ENCODE measurements at regions not wholly inside any gene's neighbourhood (a gene's known extent, or its start where the extent isn't known, plus 50 kb on each side); places are given as distances from the start of the nearest gene placed in this dataset.
"Not testable (repeated sequence)": the region's sequence is repeated elsewhere in the genome, so short reads cannot be mapped to it uniquely, and the experiment has no call there.

DNA sequence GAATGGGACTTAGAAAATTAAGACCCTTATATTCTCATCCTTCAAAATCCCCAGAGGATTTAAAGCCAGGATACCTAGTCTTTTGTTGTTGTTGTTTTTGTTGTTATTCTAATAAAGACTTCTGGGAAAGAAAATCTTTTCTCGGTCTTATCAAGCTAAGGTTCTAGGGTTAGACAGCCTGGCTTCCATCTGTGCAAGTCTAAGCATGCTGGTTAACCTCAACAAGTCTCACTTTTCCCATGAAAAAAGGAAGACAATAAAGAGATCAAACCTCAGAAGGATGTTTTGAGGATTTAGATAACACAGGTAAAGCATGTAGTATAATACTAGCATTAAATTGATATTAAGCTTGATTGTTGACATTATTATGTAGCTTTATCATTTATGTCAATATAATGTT is 486.4 kb upstream of the SOX9 start:
- POLR2A ChIA-PET: interaction anchor here (0.6 kb wide), 1 partner anchor 139 kb away, joined by 4 read pairs; no protein-coding TSS in a partner anchor
- no peaks in the 10 kb centered on the region for H3K27me3 Mint-ChIP-seq
- H3K9me3 ChIP-seq (ENCODE audit: low read length): no peaks in the 10 kb centered on the region
- H3K9me3 Mint-ChIP-seq: peaks cover 0 to 19% (median 11%) of the 10 kb centered on the region in 5 donors
- H3K4me3 Mint-ChIP-seq: no peak overlapping the region
- CTCF ChIA-PET: no interaction called here
- H3K36me3 ChIP-seq (ENCODE audit: insufficient read depth, low read length): no peaks in the 10 kb centered on the region
- no peaks in the 10 kb centered on the region for H3K36me3 Mint-ChIP-seq
- no peaks in the 10 kb centered on the region for H3K27me3 ChIP-seq (ENCODE audit: insufficient read depth, low read length, poor library complexity, severe bottlenecking)
- no peak for DNase-seq
- H3K27ac Mint-ChIP-seq: no peak overlapping the region
- H3K27ac ChIP-seq (ENCODE audit: low read depth, low read length): no peak overlapping the region
- H3K4me3 ChIP-seq (ENCODE audit: low read length): no peak overlapping the region
- H3K4me1 Mint-ChIP-seq: no peaks in the 10 kb centered on the region
- no peaks in the 10 kb centered on the region for H3K4me1 ChIP-seq (ENCODE audit: insufficient read depth, low read length)

DNA sequence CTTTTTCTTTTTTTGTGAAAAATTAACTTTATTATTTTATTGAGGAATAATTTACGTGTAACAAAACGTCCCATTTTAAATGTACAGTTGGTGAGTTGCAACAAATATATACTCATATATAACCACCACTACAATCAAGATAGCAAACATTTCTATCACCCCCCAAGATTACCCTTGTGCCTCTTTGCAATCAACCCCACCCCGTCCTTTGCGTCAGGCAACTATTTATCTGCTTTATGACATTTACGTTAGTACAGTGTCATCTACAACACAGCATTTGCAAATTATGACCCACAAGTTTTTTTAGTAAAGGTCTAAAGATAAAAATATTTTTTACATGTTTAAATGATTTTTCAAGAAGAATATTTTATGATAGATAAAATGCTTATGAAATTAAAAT is 485.6 kb upstream of the SOX9 start:
- Mint-ChIP-seq H3K36me3 (no peaks in the 10 kb centered on the region), H3K27me3 (no peaks in the 10 kb centered on the region), H3K9me3 (peaks cover under 1 to 19% (median 11%) of the 10 kb centered on the region in 5 donors), H3K4me1 (no peaks in the 10 kb centered on the region), H3K27ac (no peak overlapping the region), H3K4me3 (no peak overlapping the region)
- H3K4me3 ChIP-seq (ENCODE audit: low read length): no peak overlapping the region
- H3K27me3 ChIP-seq (ENCODE audit: insufficient read depth, low read length, poor library complexity, severe bottlenecking): no peaks in the 10 kb centered on the region
- H3K36me3 ChIP-seq (ENCODE audit: insufficient read depth, low read length): no peaks in the 10 kb centered on the region
- H3K27ac ChIP-seq (ENCODE audit: low read depth, low read length): no peak overlapping the region
- no peak for DNase-seq
- H3K9me3 ChIP-seq (ENCODE audit: low read length): no peaks in the 10 kb centered on the region
- ChIA-PET POLR2A (no interaction called here), CTCF (no interaction called here)
- no peaks in the 10 kb centered on the region for H3K4me1 ChIP-seq (ENCODE audit: insufficient read depth, low read length)

DNA sequence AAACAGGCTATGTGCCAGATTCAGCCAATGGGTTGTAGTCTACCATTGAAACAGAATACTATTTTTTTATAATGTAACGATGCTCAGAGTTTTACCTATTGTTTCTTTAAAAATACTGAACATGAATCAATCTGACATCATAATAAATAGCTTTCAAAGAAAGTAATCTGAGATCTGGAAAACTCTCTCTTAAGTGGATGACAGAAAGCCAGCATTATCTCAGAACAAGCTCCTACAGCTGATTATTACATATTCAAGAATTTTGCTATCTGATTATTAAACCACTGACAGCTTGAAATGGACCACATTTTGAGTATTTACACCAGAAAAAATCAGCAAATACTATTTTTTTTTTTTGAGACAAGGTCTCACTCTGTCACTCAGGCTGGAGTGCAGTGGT is 484.2 kb upstream of the SOX9 start:
- Mint-ChIP-seq H3K36me3 (no peaks in the 10 kb centered on the region), H3K27me3 (no peaks in the 10 kb centered on the region), H3K27ac (no peak overlapping the region), H3K4me3 (no peak overlapping the region), H3K4me1 (no peaks in the 10 kb centered on the region), H3K9me3 (peaks cover 9 to 24% (median 11%) of the 10 kb centered on the region in 5 donors)
- no peak overlapping the region for H3K27ac ChIP-seq (ENCODE audit: low read depth, low read length)
- ChIA-PET CTCF (no interaction called here), POLR2A (no interaction called here)
- H3K9me3 ChIP-seq (ENCODE audit: low read length): no peaks in the 10 kb centered on the region
- H3K27me3 ChIP-seq (ENCODE audit: insufficient read depth, low read length, poor library complexity, severe bottlenecking): no peaks in the 10 kb centered on the region
- H3K4me3 ChIP-seq (ENCODE audit: low read length): no peak overlapping the region
- DNase-seq: no peak
- H3K4me1 ChIP-seq (ENCODE audit: insufficient read depth, low read length): no peaks in the 10 kb centered on the region
- H3K36me3 ChIP-seq (ENCODE audit: insufficient read depth, low read length): no peaks in the 10 kb centered on the region

DNA sequence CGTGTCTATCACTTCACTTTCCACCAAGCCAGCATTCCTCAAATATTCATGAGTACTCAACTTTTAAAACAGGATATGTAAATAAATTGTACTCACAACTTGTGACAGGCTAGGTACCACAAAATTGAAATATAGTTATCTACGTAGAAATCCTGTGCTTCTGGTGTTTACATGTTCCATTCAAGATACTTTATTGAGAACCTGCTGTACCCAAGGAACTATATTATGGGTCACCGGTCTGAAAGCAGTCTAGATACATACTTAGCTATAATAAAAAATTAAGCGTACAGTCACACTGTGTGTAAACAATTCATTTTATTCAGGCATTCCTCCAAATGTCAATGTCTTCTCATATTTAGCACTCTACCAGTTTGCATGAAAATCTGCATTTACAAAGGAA is 482.2 kb upstream of the SOX9 start:
- Mint-ChIP-seq H3K4me3 (no peak overlapping the region), H3K4me1 (no peaks in the 10 kb centered on the region), H3K27ac (no peak overlapping the region), H3K9me3 (peaks cover 3 to 30% (median 11%) of the 10 kb centered on the region in 5 donors), H3K36me3 (no peaks in the 10 kb centered on the region), H3K27me3 (no peaks in the 10 kb centered on the region)
- ChIA-PET CTCF (no interaction called here), POLR2A (no interaction called here)
- no peaks in the 10 kb centered on the region for H3K9me3 ChIP-seq (ENCODE audit: low read length)
- no peak overlapping the region for H3K27ac ChIP-seq (ENCODE audit: low read depth, low read length)
- H3K4me1 ChIP-seq (ENCODE audit: insufficient read depth, low read length): no peaks in the 10 kb centered on the region
- no peak for DNase-seq
- H3K4me3 ChIP-seq (ENCODE audit: low read length): no peak overlapping the region
- H3K36me3 ChIP-seq (ENCODE audit: insufficient read depth, low read length): no peaks in the 10 kb centered on the region
- no peaks in the 10 kb centered on the region for H3K27me3 ChIP-seq (ENCODE audit: insufficient read depth, low read length, poor library complexity, severe bottlenecking)

- DNase-seq: no peak
- ChIA-PET POLR2A (no interaction called here), CTCF (no interaction called here)
- no peaks in the 10 kb centered on the region for H3K27me3 ChIP-seq (ENCODE audit: insufficient read depth, low read length, poor library complexity, severe bottlenecking)
- no peaks in the 10 kb centered on the region for H3K36me3 ChIP-seq (ENCODE audit: insufficient read depth, low read length)
- no peaks in the 10 kb centered on the region for H3K9me3 ChIP-seq (ENCODE audit: low read length)
- H3K27ac Mint-ChIP-seq: no peak overlapping the region
- H3K36me3 Mint-ChIP-seq: no peaks in the 10 kb centered on the region
- H3K4me3 ChIP-seq (ENCODE audit: low read length): no peak overlapping the region
- peaks cover 5 to 36% (median 11%) of the 10 kb centered on the region in 5 donors for H3K9me3 Mint-ChIP-seq
- no peaks in the 10 kb centered on the region for H3K27me3 Mint-ChIP-seq
- no peaks in the 10 kb centered on the region for H3K4me1 Mint-ChIP-seq
- H3K27ac ChIP-seq (ENCODE audit: low read depth, low read length): no peak overlapping the region
- H3K4me3 Mint-ChIP-seq: no peak overlapping the region
- no peaks in the 10 kb centered on the region for H3K4me1 ChIP-seq (ENCODE audit: insufficient read depth, low read length)
Measured at GRCh38 chr17:71639865-71640264, 481.0 kb upstream of the SOX9 start.

DNA sequence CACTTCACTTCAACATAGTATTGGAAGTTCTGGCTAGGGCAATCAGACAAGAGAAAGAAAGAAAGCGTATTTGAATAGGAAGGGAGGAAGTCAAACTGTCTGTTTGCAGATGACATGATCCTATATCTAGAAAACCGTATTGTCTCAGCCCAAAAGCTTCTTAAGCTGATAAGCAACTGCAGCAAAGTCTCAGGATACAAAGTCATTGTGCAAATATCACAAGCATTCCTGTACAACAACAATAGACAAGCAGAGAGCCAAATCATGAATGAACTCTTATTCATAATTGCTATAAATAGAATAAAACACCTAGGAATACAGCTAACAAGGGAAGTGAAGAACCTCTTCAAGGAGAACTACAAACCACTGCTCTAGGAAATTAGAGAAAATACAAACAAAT is 473.9 kb upstream of the SOX9 start:
- H3K9me3 ChIP-seq (ENCODE audit: low read length); H3K27ac ChIP-seq (ENCODE audit: low read depth, low read length); H3K27ac Mint-ChIP-seq; CTCF ChIA-PET; H3K27me3 ChIP-seq (ENCODE audit: insufficient read depth, low read length, poor library complexity, severe bottlenecking); H3K4me1 Mint-ChIP-seq; H3K4me1 ChIP-seq (ENCODE audit: insufficient read depth, low read length); H3K36me3 Mint-ChIP-seq; H3K36me3 ChIP-seq (ENCODE audit: insufficient read depth, low read length); DNase-seq; H3K27me3 Mint-ChIP-seq; H3K4me3 Mint-ChIP-seq; POLR2A ChIA-PET; H3K4me3 ChIP-seq (ENCODE audit: low read length): not testable (repeated sequence)
- peaks cover 7 to 30% (median 12%) of the 10 kb centered on the region in 5 donors for H3K9me3 Mint-ChIP-seq

DNA sequence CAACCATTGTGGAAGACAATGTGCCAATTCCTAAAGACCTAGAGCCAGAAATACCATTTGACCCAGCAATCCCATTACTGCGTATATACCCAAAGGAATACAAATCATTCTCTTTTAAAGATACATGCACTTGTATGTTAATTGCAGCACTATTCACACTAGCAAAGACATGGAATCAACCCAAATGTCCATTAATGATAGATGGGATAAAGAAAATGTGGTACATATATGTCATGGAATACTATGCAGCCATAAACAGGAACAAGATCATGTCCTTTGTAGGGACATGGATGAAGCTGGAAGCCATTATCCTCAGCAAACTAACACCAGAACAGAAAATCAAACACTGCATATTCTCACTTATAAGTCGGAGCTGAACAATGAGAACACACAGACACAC is 472.5 kb upstream of the SOX9 start:
- POLR2A ChIA-PET; H3K27me3 ChIP-seq (ENCODE audit: insufficient read depth, low read length, poor library complexity, severe bottlenecking); H3K4me1 ChIP-seq (ENCODE audit: insufficient read depth, low read length); H3K36me3 ChIP-seq (ENCODE audit: insufficient read depth, low read length); H3K4me3 Mint-ChIP-seq; DNase-seq; H3K27ac ChIP-seq (ENCODE audit: low read depth, low read length); H3K4me1 Mint-ChIP-seq; H3K4me3 ChIP-seq (ENCODE audit: low read length); H3K9me3 ChIP-seq (ENCODE audit: low read length); CTCF ChIA-PET; H3K36me3 Mint-ChIP-seq; H3K27ac Mint-ChIP-seq; H3K27me3 Mint-ChIP-seq: not testable (repeated sequence)
- peaks cover 5 to 31% (median 12%) of the 10 kb centered on the region in 5 donors for H3K9me3 Mint-ChIP-seq

- H3K27ac ChIP-seq (ENCODE audit: low read depth, low read length): no peak overlapping the region
- POLR2A ChIA-PET: no interaction called here
Measured at GRCh38 chr17:71649941-71650350, 470.9 kb upstream of the SOX9 start.

GRCh38 chr17:71655542-71655941 is 465.3 kb upstream of the SOX9 start:
- Histone ChIP-seq H3K9me3 (ENCODE audit: low read length) (no peaks in the 10 kb centered on the region), H3K27me3 (ENCODE audit: insufficient read depth, low read length, poor library complexity, severe bottlenecking) (no peaks in the 10 kb centered on the region), H3K4me3 (ENCODE audit: low read length) (no peak overlapping the region), H3K4me1 (ENCODE audit: insufficient read depth, low read length) (no peaks in the 10 kb centered on the region), H3K27ac (ENCODE audit: low read depth, low read length) (no peak overlapping the region), H3K36me3 (ENCODE audit: insufficient read depth, low read length) (no peaks in the 10 kb centered on the region)
- ChIA-PET POLR2A (no interaction called here), CTCF (no interaction called here)
- Mint-ChIP-seq H3K4me1 (no peaks in the 10 kb centered on the region), H3K4me3 (no peak overlapping the region), H3K27me3 (peaks cover 0 to 1% of the 10 kb centered on the region in 2 donors), H3K27ac (no peak overlapping the region), H3K36me3 (no peaks in the 10 kb centered on the region), H3K9me3 (peaks cover 2 to 34% (median 10%) of the 10 kb centered on the region in 5 donors)
- DNase-seq: no peak

More at GRCh38 chr17:71649941-71650350, 470.9 kb upstream of the SOX9 start:
- no peak for DNase-seq
- CTCF ChIA-PET: no interaction called here
- H3K4me3 Mint-ChIP-seq: no peak overlapping the region
- no peak overlapping the region for H3K4me3 ChIP-seq (ENCODE audit: low read length)
- H3K27me3 Mint-ChIP-seq: no peaks in the 10 kb centered on the region
- no peaks in the 10 kb centered on the region for H3K9me3 ChIP-seq (ENCODE audit: low read length)
- no peaks in the 10 kb centered on the region for H3K4me1 Mint-ChIP-seq
- H3K36me3 Mint-ChIP-seq: no peaks in the 10 kb centered on the region
- H3K27me3 ChIP-seq (ENCODE audit: insufficient read depth, low read length, poor library complexity, severe bottlenecking): no peaks in the 10 kb centered on the region
- H3K4me1 ChIP-seq (ENCODE audit: insufficient read depth, low read length): no peaks in the 10 kb centered on the region
- peaks cover 5 to 24% (median 9%) of the 10 kb centered on the region in 5 donors for H3K9me3 Mint-ChIP-seq
- H3K36me3 ChIP-seq (ENCODE audit: insufficient read depth, low read length): no peaks in the 10 kb centered on the region
- H3K27ac Mint-ChIP-seq: no peak overlapping the region

All from CD8-positive, alpha-beta memory T cell (primary cell).